HG03442 (cell line): ENCODE measurements at regions not wholly inside any gene's neighbourhood (a gene's known extent, or its start where the extent isn't known, plus 50 kb on each side); places are given as distances from the start of the nearest gene placed in this dataset.
"Not testable (repeated sequence)": the region's sequence is repeated elsewhere in the genome, so short reads cannot be mapped to it uniquely, and the experiment has no call there.

ENCODE experiments used
- ATAC-seq: cut with Tn5 transposase; IDR thresholded peaks from one replicate; pipeline ENCODE4 v1.9.1; 2021; ENCODE audit warnings: mild to moderate bottlenecking, moderate library complexity; ENCODE audit not compliant: unreplicated experiment

- no peak for ATAC-seq
Observed at GRCh38 chr13:50376895-50377575, 361.8 kb downstream of the KCNRG start.

DNA sequence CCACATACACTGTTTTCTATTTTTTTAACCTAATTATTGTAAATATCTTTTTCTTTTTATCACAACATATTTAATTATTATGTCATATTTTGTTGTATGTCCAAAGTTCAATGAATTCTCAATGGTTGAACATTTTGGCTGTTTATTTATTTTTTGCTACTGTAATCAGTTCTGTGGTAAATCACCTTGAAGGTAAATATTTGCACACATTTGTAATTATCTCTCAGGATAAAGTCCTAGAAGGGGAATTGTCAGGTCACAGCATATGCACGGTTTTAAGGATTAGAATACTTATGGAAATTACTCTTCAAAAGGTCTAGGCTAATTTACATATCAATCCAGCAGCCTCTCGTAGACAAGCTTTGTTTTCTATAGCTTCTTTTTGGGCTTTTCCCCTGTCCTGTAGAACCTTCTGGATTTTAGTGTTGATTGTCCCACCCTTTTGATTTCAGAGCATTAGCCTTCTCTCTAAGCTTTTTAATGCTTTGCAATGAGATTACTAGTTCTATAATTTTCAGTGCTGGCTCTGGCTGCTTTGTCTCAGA lies 362.6 kb downstream of the KCNRG start:
- ATAC-seq: no peak

DNA sequence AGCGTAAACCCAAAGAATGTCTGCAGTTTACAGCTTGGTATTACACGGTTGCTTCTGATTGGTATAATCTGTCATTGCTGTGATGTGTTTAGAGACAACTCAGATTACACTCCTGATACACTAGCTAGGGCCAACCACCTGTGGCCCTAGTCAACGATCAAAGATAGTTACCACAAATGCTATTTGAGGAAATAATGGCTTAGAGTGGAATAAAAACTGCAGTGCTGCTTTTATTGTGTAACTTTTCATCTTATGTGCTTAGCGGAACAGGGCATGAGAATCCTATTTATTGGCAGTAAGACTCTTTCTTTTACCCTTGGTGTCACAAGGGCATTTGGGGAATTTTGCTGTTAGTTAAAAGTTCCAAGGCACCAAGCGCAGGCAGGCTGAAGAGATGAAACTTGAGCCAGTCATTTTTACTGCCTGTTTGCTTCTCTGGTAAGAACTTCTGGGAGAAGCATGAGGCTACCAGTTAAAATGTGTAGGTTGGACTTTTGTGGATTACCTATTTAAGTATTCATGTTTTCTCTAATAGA lies 363.3 kb downstream of the KCNRG start:
- no peak for ATAC-seq

GRCh38 chr13:50379584-50379983 lies 364.3 kb downstream of the KCNRG start:
- no peak for ATAC-seq

GRCh38 chr13:50380905-50381304 lies 365.7 kb downstream of the KCNRG start:
- ATAC-seq: no peak

DNA sequence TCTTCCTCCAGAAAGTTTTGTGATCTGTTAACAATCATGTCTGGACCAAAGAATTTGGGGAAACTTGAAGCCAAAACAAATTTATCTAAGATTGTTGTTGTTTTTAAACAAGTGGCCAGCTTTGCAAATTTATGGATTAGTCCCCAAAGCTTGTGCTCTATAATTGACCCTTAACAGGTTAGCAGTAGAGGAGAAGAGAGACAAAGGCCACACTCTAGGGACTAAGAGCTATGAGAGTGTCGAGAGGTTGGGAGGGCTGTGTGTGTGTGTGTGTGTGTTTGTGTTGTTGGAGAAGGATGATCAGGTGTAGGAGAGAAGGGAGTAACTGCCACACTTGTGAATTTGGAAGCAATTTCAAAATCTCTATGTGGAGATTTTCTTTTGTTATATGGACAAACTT lies 367.3 kb downstream of the KCNRG start:
- ATAC-seq: no peak

DNA sequence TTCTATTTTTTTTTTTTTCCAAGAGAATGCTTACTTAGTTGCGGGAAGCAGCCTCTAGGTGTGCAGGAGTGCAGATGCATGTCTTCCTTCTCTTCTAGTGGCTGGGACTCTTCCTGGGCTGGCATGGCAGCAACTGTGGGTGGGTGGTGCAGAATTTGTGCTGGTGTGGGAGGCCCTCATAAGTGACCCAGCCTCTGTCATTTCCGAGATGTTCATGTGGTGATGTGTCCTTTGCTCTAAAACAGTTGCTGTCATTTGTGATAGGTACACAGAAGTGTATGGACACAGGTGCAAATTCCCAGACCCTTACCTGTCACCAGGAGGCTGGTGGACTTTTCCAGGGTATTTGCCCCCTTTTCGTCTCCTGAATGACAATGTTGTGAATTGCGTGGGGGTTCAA lies 367.7 kb downstream of the KCNRG start:
- ATAC-seq: no peak

- ATAC-seq: no peak
Observed at GRCh38 chr13:50384724-50385123, 369.5 kb downstream of the KCNRG start.

- no peak for ATAC-seq
Observed at GRCh38 chr13:50386541-50387050, 371.4 kb downstream of the KCNRG start.

DNA sequence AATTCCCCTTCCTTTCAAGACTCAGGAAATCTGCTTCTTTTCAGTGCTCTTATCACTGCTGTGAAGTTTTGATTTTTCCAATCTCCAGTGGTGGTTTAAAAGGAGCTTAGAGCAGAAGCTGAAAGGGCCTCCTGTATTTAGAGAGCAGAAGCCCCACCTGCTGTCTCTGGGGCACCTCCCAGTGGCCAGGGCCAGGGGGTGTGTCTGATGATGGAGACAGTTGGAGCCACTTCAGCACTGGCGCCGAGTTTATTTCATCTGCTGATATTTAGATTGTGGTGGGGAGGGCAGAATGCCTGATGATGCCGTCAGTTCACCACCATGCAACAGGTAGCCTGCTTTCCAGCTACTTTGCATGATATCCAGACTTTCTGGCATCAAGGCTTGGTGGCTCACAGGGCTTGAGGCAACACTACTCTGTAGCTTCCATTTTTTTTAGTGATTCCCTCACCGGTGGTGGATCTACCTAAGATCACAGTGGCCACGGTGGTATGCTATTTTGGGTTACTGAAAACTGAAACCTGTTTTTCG lies 371.9 kb downstream of the KCNRG start:
- ATAC-seq: no peak

DNA sequence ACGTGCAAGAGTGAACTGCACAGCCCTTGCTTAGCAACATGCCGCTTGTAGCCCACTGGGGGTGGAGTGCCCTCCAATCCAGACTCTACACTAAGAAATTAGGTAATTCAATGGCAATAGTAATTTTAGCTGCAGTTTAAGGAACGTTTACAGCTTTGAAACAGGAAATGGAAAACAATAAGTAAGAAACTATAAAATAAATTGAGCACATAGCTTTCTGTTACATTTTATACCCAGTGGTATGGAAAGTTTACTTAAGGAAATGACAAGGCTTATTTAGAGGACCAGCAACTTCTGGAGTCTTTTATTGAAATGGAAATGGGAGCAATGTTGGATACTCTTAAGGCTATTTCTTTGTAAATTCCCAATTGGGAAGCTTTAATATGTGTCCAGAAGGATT lies 373.2 kb downstream of the KCNRG start:
- ATAC-seq: no peak

GRCh38 chr13:50389726-50390125 lies 374.5 kb downstream of the KCNRG start:
- no peak for ATAC-seq

DNA sequence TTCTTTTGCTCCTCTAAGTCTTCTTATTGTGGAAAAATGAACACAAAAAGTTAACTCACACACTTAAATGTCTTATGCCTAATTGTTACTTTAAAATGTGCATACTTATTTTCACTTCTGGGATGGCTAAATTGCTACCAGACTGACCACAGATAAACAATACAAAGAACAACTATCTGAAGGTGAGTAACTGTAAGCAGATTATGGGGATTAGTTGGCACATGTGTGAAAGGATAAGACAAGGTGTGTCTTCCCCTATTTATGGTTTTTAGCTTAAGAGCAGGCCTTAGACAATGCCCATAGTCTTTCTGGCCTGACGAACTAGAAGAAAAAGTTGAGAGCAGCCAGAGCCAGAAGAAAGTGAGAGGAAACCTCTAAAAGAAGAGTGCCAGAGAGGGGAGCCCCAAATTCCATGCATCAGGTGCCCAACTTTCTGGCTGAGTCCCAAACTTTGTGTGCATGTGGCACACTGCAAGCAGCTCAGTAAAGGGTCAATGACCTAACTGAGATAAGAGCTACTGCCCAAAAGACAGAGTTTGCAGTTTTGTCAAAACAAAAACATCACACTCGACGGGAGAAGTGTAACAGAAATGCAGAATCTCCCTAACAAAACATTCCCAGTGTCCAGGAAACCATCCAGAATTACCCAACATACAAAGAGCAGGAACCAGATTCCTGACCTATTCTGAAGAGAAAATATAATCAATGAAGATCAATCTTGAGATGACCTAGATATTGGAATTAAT lies 375.4 kb downstream of the KCNRG start:
- no peak for ATAC-seq

GRCh38 chr13:50392977-50393376 lies 377.7 kb downstream of the KCNRG start:
- ATAC-seq: no peak

DNA sequence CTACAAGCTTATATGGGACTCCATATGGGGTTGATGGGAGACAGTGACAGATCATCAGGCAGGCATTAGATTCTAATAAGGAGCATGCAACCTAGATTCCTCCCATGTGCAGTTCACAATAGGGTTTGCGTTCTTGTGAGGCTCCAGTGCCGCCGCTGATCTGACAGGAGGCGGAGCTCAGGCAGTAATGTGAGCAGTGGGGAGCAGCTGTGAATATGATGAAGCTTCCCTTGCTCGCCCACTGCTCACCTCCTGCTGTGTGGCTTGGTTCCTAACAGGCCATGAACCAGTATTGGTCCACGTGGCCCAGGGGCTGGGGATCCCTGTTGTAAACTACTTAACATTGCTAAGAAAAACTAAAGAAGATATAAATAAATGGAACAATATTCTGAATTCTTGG lies 378.4 kb downstream of the KCNRG start:
- no peak for ATAC-seq

DNA sequence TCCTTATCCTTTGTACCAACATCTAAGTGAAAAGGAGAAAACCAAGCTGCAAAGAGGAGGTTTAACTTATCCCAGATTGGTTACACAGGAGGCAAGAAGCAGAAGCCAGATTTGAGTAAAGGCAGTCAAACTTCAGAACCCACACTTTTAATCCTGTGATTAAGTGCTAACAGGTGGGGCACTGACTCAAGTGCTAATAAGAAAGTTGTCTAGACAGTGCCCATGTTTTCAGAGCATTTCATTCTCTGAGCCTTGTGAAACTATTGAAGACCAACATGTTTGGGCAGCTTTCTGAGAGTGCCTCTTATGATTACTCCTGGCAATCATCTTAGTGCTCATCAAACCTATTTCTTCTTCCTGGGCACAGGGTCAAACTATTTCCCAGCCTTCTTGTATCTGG lies 380.8 kb downstream of the KCNRG start:
- ATAC-seq: no peak

DNA sequence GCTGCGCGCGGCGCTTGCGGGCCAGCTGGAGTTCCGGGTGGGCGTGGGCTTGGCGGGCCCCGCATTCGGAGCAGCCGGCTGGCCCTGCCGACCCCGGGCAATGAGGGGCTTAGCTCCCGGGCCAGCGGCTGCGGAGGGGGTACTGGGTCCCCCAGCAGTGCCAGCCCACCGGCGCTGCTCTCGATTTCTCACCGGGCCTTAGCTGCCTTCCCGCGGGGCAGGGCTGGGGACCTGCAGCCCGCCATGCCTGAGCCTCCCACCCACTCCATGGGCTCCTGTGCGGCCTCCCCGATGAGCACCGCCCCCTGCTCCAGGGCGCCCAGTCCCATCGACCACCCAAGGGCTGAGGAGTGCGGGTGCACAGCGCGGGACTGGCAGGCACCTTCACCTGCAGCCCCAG lies 381.4 kb downstream of the KCNRG start:
- not testable (repeated sequence) for ATAC-seq

DNA sequence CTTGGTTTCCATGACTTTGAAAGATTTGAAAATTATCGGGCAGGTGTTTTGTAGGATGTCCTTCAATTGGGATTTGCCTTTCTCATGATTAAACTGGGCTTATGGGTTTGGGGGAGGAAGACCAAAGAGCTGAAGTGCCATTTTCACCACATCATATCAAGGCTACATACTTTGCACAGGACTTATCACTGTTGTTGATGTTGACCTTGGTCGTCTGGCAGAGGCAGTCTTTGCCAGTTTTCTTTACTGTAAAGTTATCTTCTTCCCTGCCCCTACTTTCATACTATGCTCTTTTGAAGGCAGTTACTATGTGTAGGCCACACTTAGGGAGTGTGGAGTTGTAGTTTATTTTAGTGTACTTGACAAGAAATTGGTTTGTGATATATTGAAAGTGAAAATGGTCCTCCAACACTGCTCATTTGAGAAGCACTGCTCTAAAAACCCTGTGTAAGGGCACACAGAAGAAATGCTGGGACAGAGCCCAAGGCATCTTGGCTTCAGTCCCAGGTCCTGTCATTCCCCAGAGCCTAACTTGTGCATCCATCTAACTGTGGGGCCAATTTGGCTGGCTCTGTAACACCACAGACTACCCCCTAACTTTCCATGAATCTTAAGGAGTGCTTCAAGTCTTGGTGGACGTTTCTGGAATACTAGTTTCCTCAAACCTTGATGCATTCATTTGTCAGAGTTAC lies 384.9 kb downstream of the KCNRG start:
- ATAC-seq: no peak

DNA sequence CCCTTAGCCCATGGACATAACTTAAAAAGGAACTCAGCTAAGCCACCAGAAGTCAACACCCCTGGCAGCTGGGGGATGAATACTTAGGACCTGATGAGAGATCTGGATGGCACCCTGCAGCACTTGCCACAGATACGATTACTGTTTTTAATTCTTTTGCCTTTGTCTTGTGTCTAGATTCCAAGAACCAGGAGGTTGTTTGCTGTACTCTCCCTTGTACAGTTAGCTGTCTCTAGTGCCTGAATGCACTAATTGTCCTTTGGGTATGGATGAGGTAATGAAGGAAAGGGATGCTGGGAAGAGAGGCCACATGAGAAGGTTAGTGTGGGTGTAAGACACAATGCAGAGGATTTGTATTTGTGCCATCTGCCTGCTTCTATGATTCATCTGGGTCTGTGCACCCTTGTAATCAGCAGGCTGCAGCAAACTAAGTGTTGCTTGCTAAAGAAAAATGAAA lies 385.8 kb downstream of the KCNRG start:
- ATAC-seq: no peak

- no peak for ATAC-seq
Observed at GRCh38 chr13:50401721-50402465, 386.6 kb downstream of the KCNRG start.
